Psoas muscle (tissue), 7 donors: ENCODE measurements at regions not wholly inside any gene's neighbourhood (a gene's known extent, or its start where the extent isn't known, plus 50 kb on each side); places are given as distances from the start of the nearest gene placed in this dataset.

Experiments
- ATAC-seq, 4 donors: fragments of 200-7000 bp; cut with Tn5 transposase; one replicate each; pipeline ENCODE4 v1.9.1; 2020; ENCODE audit warnings: moderate library complexity in 3 of 4, mild to moderate bottlenecking in 2 of 4
- DNase-seq, 2 donors: peaks; one replicate each; pipeline ENCODE4 v3.0.0-alpha.2; 2020
- H3K27ac ChIP-seq: fragments of 200-600 bp; one replicate; pipeline ENCODE4 v1.8.0; 2022
- H3K27me3 ChIP-seq, 3 donors: fragments of 200-600 bp in 1 of 3; one replicate each; pipeline versions ENCODE4 v1.6.1 to v1.8.0; 2013 to 2022; ENCODE audit warnings: low read length in 2 of 3, mild to moderate bottlenecking in 2 of 3, moderate library complexity in 1 of 3; ENCODE audit not compliant: insufficient read depth in 3 of 3
- H3K36me3 ChIP-seq, 2 donors: fragments of 200-600 bp in 1 of 2; one replicate each; pipeline versions ENCODE4 v1.6.1 to v1.8.0; 2013 to 2022; ENCODE audit warnings: low read depth in 1 of 2, mild to moderate bottlenecking in 1 of 2, moderate library complexity in 1 of 2; ENCODE audit not compliant: insufficient read depth in 1 of 2
- H3K4me1 ChIP-seq: fragments of 200-600 bp; one replicate; pipeline ENCODE4 v1.8.0; 2022
- H3K4me3 ChIP-seq: fragments of 200-600 bp; one replicate; pipeline ENCODE4 v1.8.0; 2022; ENCODE audit warnings: mild to moderate bottlenecking
- H3K9me3 ChIP-seq: fragments of 200-600 bp; one replicate; pipeline ENCODE4 v1.8.0; 2022
- CTCF ChIP-seq: fragments of 200-600 bp; IDR thresholded peaks from one replicate; pipeline ENCODE4 v1.8.0; 2022; ENCODE audit warnings: antibody characterized with exemption
- WGBS, 3 donors: extraction: QIAGEN DNeasy Blood & Tissue Kit; methylation state at CpG; one replicate each; pipeline versions ENCODE4 v1.1.6 to v1.1.7; 2013; 5-methylcytosine and 5-hydroxymethylcytosine counted together
- intact Hi-C, 2 donors: fragments of 100-400 bp; cut with DNase I; formaldehyde crosslinking; loops; one replicate each; pipeline versions ENCODE4 v1.11.0 to v1.14.2; 2022
- donor health status: healthy with polysubstance abuse.
- donor health status: DM: no; HTN: no; CAD: no; lungs with moderate emphysema.
- donor health status: Bipolar disorder and iron deficiency.
- donor health status: healthy.
- donor health status: DM: yes; HTN: yes; CAD: no.
- donor health status: DM: no; HTN: no; CAD: no.
- donor health status: DM: yes; HTN: yes; CAD: no.

DNA sequence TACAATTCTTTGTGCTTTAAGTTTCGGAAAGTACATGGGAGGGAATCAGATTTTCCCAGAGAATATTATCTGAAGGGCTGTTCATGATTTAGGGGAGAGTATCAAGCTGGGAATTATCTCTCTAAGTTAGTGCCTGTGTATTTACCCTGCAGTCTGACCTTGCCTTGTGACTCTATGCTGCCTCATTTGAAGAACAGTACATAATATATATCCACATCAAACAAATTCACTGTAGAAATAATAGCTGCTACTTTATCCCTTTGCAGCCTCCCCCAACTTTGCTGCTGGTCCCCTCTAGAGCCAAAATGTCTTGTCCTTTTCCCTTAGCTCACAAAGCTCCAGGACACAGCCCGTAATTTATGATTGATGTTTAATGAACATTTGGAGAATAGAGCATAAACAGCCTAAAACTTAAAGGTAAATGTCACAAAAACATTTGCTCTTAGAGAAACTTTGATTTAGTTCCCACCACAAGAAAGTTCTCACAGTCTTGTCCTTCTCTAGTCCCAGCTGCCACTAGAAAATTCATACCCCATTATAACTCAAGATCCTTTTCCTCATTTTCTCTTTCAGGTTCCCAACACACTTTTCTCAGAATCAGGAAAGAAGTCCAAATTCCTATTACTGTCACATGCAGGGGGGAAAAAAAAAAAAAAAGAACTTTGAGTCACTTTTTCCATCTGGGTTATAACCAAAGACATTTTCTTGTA lies 1009.6 kb downstream of the FLRT2 start:
- Histone ChIP-seq H3K4me1 (no peaks in the 10 kb centered on the region), H3K36me3 (no peaks in the 10 kb centered on the region), H3K9me3 (no peaks in the 10 kb centered on the region), H3K4me3 (no peak overlapping the region), H3K27ac (no peak overlapping the region), H3K27me3 (no peaks in the 10 kb centered on the region)
- WGBS, 3 donors: 75 to 84% (median 83%) methylated on average over 2 of the region's 2 CpGs
- no peak for DNase-seq
- ATAC-seq: no peak
- TF ChIP-seq CTCF: no peak
- intact Hi-C loops: no loop called here

DNA sequence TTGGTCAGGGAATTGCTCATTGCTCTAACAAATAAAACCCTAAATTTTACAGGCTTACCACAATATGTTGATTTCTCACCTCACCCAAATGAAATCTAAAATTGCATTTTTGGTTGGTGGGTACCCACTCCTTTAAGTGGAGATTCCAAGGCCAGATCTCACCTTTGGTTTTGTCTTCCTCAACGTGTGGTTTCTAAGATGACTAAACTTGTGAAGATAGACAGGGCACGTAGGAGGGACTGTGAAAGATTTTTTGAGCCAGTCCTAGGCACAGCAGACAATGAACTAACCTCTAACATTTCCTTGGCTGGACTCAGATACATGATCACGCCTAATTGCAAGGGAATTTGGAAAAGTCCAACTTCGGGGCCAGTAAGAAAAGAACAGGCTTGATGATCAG lies 1003.9 kb downstream of the FLRT2 start:
- 79 to 82% (median 79%) methylated on average over 4 of the region's 4 CpGs for WGBS, 3 donors
- intact Hi-C loops: no loop called here
- H3K4me1 ChIP-seq: no peaks in the 10 kb centered on the region

DNA sequence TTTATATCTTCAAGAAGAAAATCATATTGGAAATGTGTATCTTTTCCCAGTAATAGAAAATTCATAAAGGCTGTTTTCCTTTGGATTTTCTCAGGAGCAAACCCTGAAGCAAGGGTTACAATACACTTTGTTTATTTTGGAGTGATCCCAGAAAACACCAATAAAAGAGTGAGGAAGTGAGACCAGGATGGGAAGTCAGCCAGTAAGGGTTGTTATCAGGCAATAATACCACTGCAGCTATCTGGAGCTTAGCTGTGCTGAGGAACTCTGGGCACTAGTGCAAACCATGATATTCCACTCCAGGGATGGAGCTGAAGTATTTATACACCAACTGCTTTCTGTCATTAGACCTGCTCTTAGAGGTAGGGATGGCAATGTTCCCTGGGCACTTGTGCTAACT lies 1002.3 kb downstream of the FLRT2 start:
- no peaks in the 10 kb centered on the region for H3K27me3 ChIP-seq
- no peak for ATAC-seq
- intact Hi-C loops: no loop called here
- H3K36me3 ChIP-seq: no peaks in the 10 kb centered on the region
- H3K4me3 ChIP-seq: no peak overlapping the region
- H3K4me1 ChIP-seq: no peaks in the 10 kb centered on the region
- TF ChIP-seq CTCF: no peak
- H3K27ac ChIP-seq: no peak overlapping the region
- DNase-seq: no peak
- H3K9me3 ChIP-seq: no peaks in the 10 kb centered on the region

More for the DNA sequence above, 1003.9 kb downstream of the FLRT2 start:
- Histone ChIP-seq H3K9me3 (no peaks in the 10 kb centered on the region), H3K27ac (no peak overlapping the region), H3K4me3 (no peak overlapping the region), H3K36me3 (no peaks in the 10 kb centered on the region), H3K27me3 (no peaks in the 10 kb centered on the region)
- no peak for TF ChIP-seq CTCF
- DNase-seq (no peak), ATAC-seq (no peak)

GRCh38 chr14:86530457-86530856 lies 1000.5 kb downstream of the FLRT2 start:
- intact Hi-C loops: no loop called here
- no peak overlapping the region for H3K27ac ChIP-seq
- no peaks in the 10 kb centered on the region for H3K36me3 ChIP-seq
- no peaks in the 10 kb centered on the region for H3K9me3 ChIP-seq
- ATAC-seq: no peak
- WGBS, 3 donors: 94 to 96% (median 95%) methylated on average over 4 of the region's 4 CpGs
- no peaks in the 10 kb centered on the region for H3K4me1 ChIP-seq
- H3K4me3 ChIP-seq: no peak overlapping the region
- no peaks in the 10 kb centered on the region for H3K27me3 ChIP-seq
- TF ChIP-seq CTCF: no peak
- DNase-seq: no peak

DNA sequence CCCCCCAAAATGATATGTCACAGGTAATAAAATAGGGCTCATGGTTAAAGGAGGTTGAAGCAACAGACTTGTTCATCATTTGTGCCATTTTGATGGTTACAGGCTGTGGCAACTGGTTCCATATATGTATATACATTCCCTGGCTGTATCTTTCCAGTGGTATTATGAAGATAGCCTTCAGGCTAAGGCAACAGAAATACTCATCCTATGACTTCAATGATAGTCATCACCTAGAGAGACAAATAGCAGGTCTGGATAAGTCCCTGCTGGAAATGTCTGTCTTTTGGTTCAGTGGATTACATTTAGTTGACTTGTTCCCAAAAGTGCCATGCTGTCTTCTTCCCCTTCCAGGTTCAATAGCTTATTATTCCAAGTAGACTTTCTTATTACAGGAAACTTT lies 997.4 kb downstream of the FLRT2 start:
- no peaks in the 10 kb centered on the region for H3K4me1 ChIP-seq
- ATAC-seq (no peak), DNase-seq (no peak)
- no peaks in the 10 kb centered on the region for H3K9me3 ChIP-seq
- H3K36me3 ChIP-seq: no peaks in the 10 kb centered on the region
- intact Hi-C loops: no loop called here
- TF ChIP-seq CTCF: no peak
- H3K27me3 ChIP-seq: no peaks in the 10 kb centered on the region
- no peak overlapping the region for H3K4me3 ChIP-seq
- no peak overlapping the region for H3K27ac ChIP-seq
